GM19395 (cell line): ENCODE measurements at regions not wholly inside any gene's neighbourhood (a gene's known extent, or its start where the extent isn't known, plus 50 kb on each side); places are given as distances from the start of the nearest gene placed in this dataset.
A peak's percentile ranks its signal among the peaks of the same experiment; 100 is the strongest.
"Not testable (repeated sequence)": the region's sequence is repeated elsewhere in the genome, so short reads cannot be mapped to it uniquely, and the experiment has no call there.

ENCODE experiments used
- ATAC-seq: cut with Tn5 transposase; IDR thresholded peaks from one replicate; pipeline ENCODE4 v1.9.1; 2021; ENCODE audit warnings: mild to moderate bottlenecking, moderate library complexity; ENCODE audit not compliant: unreplicated experiment

DNA sequence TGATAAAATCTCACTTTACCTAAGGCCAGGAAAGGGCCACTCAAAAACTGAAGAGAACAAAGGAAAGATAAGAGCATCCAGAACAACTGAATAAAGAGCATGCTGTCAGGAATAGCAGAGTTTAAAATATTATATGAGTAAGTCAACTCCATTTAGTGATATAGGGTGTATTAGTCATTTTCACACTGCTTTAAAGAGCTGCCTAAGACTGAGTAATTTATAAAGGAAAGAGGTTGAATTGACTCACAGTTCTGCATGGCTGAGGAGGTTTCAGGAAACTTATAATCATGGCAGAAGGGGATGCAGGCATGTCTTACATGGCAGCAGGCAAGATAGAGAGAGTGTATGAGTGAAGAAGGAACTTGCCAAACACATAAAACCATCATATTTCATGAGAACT lies 778.0 kb upstream of the NECTIN3 start:
- ATAC-seq = no peak

GRCh38 chr3:110296885-110297284 lies 774.7 kb upstream of the NECTIN3 start:
- ATAC-seq = no peak

DNA sequence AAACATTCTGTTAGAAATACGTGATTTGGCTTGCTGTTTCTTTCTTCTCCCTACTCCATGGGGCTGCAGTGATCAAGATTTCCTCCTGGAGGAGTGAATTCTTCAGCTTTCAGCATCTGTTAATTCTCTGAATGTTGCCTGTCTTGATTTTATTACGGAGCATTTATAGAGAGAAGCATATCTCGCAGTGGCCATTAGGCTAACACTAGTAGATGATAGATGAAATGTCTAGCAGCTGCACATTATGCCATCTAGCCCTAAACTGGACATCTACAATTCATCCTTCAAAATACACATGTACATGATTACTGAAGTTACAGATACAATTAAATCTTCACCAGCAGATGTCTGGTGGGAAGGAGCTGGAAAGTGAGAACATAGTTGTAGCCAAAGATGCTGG lies 769.8 kb upstream of the NECTIN3 start:
- ATAC-seq = no peak

DNA sequence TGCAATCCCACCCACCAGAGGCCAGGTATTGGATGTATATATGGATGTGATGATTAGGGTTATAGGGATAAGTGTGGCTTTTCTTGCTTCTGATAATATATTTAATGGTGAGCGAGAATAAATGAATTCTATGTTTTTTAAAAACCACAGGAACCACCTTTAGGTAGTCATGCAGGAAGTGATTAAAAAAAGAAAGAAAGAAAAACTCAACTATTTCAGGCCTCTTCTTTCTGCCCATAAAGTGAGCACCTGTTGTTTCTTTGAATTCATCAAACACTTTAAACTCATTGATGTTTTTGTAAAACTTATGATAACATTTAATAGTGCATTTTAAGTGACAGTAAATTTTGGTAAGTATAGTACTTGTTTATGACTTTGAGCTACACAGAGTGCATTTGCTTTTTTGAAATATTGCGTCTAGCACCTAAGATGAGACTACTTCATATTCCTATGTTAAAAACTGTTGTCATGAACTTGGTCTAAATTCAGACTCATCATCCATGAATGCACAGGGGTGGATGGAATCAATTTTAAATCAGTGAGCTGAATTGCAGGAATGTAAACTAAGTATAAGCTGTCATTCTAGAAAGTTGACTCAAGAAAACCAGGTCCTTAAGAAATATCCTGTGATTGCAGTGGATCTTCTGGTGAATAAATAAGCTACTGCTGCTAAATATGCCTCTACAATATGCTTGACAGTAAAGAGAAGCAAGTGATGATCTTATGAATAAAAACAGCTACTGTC lies 764.4 kb upstream of the NECTIN3 start:
- ATAC-seq = no peak

DNA sequence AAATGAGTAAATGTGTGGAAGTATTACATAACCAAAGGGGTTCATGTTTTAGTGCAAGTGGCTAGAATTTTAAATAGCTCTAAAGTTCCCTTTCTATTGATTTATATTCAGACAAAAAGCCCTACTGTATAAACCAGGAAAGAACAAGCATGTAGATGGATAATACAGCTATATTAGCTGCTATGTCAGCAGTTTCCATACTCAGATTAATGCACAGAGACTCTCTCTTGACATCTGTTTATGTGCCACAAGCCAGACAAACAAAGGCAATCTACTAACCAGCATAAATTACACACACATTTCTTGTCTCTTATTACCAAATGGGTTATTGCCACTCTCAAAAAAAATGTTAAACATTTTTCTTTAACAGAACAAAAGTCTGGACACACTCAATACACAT lies 760.1 kb upstream of the NECTIN3 start:
- no peak for ATAC-seq

DNA sequence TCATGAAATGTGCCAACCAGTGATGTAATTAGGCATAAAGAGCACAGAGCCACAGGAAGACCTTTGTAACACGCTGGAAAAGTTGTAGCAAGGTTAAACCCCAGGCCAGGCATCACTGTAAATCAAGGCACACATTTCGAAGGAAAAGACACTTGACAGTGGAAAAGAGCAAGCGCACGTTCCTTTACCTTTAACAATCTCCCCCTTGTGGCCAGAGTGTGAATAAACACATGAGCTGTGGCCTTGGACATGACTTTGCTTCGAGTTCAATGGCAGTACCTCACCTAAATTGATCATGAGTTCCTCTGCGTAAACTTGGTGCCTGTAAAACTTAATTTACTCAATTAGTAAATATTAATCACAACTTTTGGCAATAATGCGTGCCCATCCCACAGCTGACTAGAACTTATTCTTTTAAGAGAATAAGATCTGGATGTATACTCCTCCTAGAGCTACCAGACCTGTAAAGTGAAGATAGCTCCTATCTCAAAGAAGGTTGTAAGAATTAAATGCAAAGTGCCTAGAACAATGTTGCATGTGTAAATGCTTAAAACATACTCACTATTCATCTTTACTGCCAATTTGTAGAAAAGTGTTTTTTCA lies 757.0 kb upstream of the NECTIN3 start:
- ATAC-seq = peak; percentile 94

DNA sequence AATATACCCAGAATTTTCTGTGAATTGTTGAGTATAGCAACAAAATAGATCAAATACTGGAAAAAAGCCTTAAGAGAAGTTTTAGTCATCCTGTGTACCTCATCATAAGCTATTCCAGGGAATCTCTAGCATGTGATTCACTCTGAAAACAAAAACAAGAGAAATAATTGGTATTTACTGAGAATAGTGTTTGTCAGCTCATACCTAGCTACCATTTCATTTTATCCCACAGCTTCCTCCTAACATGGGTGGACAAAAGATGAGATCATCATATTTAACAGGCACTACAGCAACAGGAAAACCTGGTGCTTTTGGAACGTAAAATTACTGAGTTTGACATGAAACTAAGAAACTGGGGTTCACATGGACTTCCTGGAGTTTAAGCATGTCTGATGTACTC lies 753.5 kb upstream of the NECTIN3 start:
- ATAC-seq = no peak

DNA sequence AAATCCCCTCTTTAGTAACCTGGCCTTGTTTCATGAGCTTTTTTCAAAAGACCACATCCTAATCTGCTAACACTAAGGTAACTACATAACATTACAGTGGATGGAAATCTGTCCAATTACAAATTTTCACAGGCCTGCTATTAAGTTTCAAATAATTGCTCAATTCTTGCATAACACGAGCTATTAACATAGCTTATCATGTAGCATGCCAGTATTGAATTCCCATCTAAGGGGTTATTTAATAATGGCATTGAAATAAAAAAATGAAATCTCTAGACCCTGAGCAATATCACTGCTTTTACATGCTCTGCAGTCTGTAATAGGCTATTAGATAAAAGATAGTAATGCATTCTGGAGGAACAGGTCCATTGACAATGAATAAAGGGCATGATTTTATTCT lies 748.3 kb upstream of the NECTIN3 start:
- no peak for ATAC-seq

DNA sequence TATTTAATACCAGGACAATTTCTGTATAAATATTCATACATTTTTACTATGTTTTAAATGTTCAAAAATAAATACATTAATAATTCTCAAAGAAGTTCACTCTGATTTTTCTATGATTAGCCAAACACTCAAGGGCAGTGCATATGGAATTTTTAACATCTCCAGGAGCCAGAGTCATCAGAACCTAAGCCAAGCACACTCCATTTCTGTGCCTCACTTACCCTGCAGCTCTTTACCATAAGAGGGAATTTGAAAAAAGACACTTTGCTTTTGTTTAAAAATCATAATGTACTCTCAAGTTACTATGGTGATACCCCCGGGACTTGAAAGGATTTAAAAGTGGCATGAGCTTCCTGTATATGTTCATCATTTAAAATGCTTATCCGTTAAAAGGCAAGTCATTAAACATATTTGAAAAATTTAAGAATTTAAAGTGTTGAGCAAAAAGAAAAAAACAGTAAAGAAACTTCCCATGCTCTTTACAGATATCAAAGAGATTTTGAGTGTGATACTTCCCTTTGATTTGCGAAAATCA lies 747.4 kb upstream of the NECTIN3 start:
- ATAC-seq = no peak

GRCh38 chr3:110327870-110328269 lies 743.7 kb upstream of the NECTIN3 start:
- no peak for ATAC-seq

DNA sequence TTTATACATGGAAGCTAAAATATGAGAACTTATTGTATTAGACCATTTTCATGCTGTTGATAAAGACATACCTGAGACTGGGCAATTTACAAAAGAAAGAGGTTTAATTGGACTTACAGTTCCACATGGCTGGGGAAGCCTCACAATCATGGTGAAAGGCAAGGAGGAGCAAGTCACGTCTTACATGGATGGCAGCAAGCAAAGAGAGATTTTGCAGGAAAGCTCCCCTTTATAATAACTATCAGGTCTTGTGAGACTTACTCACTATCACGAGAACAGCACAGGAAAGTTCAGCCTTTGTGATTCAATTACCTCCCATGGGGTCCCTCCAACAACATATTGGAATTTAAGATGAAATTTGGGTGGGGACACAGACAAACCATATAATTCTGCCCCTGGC lies 740.1 kb upstream of the NECTIN3 start:
- not testable (repeated sequence) for ATAC-seq

GRCh38 chr3:110332629-110333028 lies 739.0 kb upstream of the NECTIN3 start:
- no peak for ATAC-seq

DNA sequence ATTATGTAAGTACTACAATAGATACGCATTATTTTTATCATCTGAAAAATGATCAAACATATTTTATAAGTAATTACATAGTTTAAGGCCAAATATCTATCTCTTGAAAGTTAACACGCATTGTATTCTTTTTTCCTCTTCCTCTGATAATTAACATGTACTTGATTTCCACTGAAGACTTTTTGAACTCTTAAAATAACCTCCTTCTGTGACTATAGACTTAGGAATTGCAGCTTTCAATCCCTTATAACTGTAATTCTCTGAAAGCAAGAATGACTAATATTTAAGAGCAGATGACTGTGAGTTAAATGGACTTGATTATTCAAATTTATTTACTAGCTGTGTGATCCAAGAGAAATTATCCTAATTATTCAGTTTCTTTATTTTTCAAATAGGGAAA lies 730.6 kb upstream of the NECTIN3 start:
- no peak for ATAC-seq

DNA sequence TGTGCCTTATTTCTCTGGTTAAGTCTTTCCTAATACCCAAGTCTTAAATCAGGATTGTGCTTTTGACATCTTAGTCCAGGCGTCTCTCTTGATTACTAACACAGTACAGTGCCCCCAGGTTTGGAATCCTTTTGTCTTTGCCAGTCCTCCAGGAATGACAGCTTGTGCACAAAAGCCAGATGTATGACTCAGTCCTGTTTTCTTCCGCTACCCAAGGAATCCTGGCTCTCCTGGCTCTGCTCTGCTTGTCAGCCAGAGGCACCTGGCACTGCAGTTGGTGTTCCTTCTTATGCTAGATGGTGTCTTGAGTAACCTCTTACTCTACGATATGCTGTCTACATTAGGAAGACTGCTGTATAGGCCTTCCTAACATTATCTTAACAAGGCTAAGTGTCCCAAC lies 728.2 kb upstream of the NECTIN3 start:
- no peak for ATAC-seq

GRCh38 chr3:110343945-110344344 lies 727.7 kb upstream of the NECTIN3 start:
- peak; percentile 87 for ATAC-seq

DNA sequence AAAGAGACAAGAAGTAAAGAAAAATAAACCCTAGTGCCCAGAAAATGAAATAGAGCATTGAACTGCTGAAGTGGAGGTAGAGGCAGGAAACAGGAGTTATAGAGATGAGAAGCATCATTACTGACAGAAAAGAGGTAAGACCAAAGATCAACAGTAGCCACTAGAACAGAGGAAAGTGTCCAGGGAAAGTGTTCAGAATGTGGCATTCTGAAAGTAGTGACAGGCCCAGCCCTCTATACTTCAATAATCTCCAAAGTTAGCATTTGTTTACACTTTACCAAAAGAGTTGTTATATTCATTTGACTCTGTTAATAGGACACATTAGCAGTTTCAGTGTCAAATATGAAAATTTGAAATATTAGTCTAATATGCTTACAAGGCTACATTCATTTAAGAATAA lies 727.1 kb upstream of the NECTIN3 start:
- peak; percentile 5 for ATAC-seq

GRCh38 chr3:110344897-110345767 lies 726.5 kb upstream of the NECTIN3 start:
- peak; percentile 52 for ATAC-seq

DNA sequence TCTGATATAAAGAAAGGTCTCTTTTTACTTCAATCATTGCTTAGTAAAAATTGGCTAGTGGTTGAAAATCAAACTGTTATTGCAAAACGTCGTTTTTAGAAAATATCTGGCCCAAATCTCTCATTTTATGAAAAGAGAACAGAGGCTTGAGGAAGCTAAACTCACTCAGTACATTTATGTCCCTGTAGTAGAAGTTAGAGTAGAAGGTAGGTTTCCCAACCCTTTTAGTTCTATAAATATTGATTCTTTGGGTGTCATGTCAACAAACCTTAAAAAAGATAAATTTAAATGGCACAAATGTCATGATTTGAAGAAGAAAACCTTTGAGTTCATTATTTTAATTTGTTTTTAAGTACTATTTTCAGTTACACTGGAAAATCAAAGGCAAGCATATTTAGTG lies 722.3 kb upstream of the NECTIN3 start:
- no peak for ATAC-seq

- no peak for ATAC-seq
Observed at GRCh38 chr3:110352841-110353604, 718.6 kb upstream of the NECTIN3 start.

- no peak for ATAC-seq
Observed at GRCh38 chr3:110362751-110363150, 708.9 kb upstream of the NECTIN3 start.

- ATAC-seq = not testable (repeated sequence)
Observed at GRCh38 chr3:110367289-110367688, 704.3 kb upstream of the NECTIN3 start.
